PC-3 (cell line): ENCODE measurements at regions not wholly inside any gene's neighbourhood (a gene's known extent, or its start where the extent isn't known, plus 50 kb on each side); places are given as distances from the start of the nearest gene placed in this dataset.

Source experiments
- ATAC-seq: fragments of 200-7000 bp; cut with Tn5 transposase; 2 replicates; pipeline ENCODE4 v1.9.1; 2020; ENCODE audit warnings: mild to moderate bottlenecking, moderate library complexity
- BruUV-seq: library from RNA; stranded (reverse); fragments of 400-500 nt; replicated peaks from 2 replicates; lab custom pipeline; 2021; lab: Mats Ljungman, UMichigan
- CTCF ChIA-PET: fragments of 300-600 bp; sonication (Branson Sonifier 250); formaldehyde crosslinking; loops from one replicate; lab custom pipeline; 2022; ENCODE audit warnings: antibody characterized with exemption; lab: Charles Lee
- POLR2A ChIA-PET: fragments of 300-600 bp; sonication (Branson Sonifier 250); formaldehyde crosslinking; loops from one replicate; lab custom pipeline; 2022; ENCODE audit warnings: antibody characterized with exemption; ENCODE audit not compliant: unreplicated experiment; lab: Charles Lee
- DNase-seq: peaks from one replicate; pipeline ENCODE4 v3.0.0-alpha.2; 2015
- H2AFZ ChIP-seq: fragments of 300-600 bp; sonication (generic); 2 replicates; pipeline ENCODE4 v1.6.0; 2016; ENCODE audit warnings: antibody characterized with exemption, low read length
- H3F3A ChIP-seq: fragments of 300-600 bp; sonication (generic); one replicate; pipeline ENCODE4 v1.6.0; 2017; ENCODE audit warnings: antibody characterized with exemption, low read length, control low read depth, mild to moderate bottlenecking; ENCODE audit not compliant: unreplicated experiment
- H3K27ac ChIP-seq: fragments of 300-600 bp; sonication (generic); 2 replicates; pipeline ENCODE4 v1.5.1; 2016; ENCODE audit warnings: mild to moderate bottlenecking, low read length
- H3K27me3 ChIP-seq: fragments of 300-600 bp; sonication (generic); 2 replicates; pipeline ENCODE4 v1.6.1; 2016; ENCODE audit warnings: low read length, mixed read lengths
- H3K36me3 ChIP-seq: fragments of 300-600 bp; sonication (generic); 2 replicates; pipeline ENCODE4 v1.6.1; 2016; ENCODE audit warnings: low read depth, mixed run types, low read length, mixed read lengths
- H3K4me1 ChIP-seq: fragments of 300-600 bp; sonication (generic); 2 replicates; pipeline ENCODE4 v1.5.1; 2016; ENCODE audit warnings: low read length; ENCODE audit not compliant: insufficient read depth
- H3K4me2 ChIP-seq: fragments of 300-600 bp; sonication (generic); 2 replicates; pipeline ENCODE4 v1.6.0; 2016; ENCODE audit warnings: low read length
- H3K4me3 ChIP-seq: fragments of 300-600 bp; sonication (generic); 2 replicates; pipeline ENCODE4 v1.5.1; 2016; ENCODE audit warnings: mild to moderate bottlenecking, low read length, mixed read lengths
- H3K79me2 ChIP-seq: fragments of 300-600 bp; sonication (generic); 2 replicates; pipeline ENCODE4 v1.6.1; 2017; ENCODE audit warnings: low read length, mixed read lengths
- H3K9ac ChIP-seq: fragments of 300-600 bp; sonication (generic); 2 replicates; pipeline ENCODE4 v1.6.0; 2016; ENCODE audit warnings: mild to moderate bottlenecking, low read length
- H3K9me2 ChIP-seq: fragments of 300-600 bp; sonication (generic); replicated peaks from 2 replicates; pipeline ENCODE4 v1.6.1; 2016; ENCODE audit warnings: mixed run types, low read length, mixed read lengths
- H3K9me3 ChIP-seq: fragments of 300-600 bp; sonication (generic); 2 replicates; pipeline ENCODE4 v1.6.1; 2016; ENCODE audit warnings: low read length, mixed read lengths
- H4K20me1 ChIP-seq: fragments of 300-600 bp; sonication (generic); 2 replicates; pipeline ENCODE4 v1.6.1; 2016; ENCODE audit warnings: low read length, mixed read lengths
- CTCF ChIP-seq: fragments of 300-600 bp; sonication (generic); conservative IDR thresholded peaks from 2 replicates; pipeline ENCODE4 v1.5.1; 2017; ENCODE audit warnings: antibody characterized with exemption, low read depth, mild to moderate bottlenecking, low read length
- EZH2 ChIP-seq: fragments of 300-600 bp; sonication (generic); IDR thresholded peaks from one replicate; pipeline ENCODE4 v1.6.1; 2017; ENCODE audit warnings: antibody characterized with exemption, mild to moderate bottlenecking, low read length; ENCODE audit not compliant: unreplicated experiment
- EZH2phosphoT487 ChIP-seq: fragments of 300-600 bp; sonication (generic); IDR thresholded peaks from 2 replicates; pipeline ENCODE4 v1.6.1; 2018; ENCODE audit warnings: mild to moderate bottlenecking, antibody characterized with exemption, low read length, borderline replicate concordance
- intact Hi-C: fragments of 100-400 bp; cut with micrococcal nuclease; formaldehyde crosslinking; loops from 2 replicates; pipeline ENCODE4 v1.9.0; 2023

GRCh38 chr7:125681508-125681907 lies 751.9 kb upstream of the POT1 start:
- ChIA-PET POLR2A (no interaction called here), CTCF (no interaction called here)
- no peak for TF ChIP-seq EZH2
- no peak for TF ChIP-seq CTCF
- TF ChIP-seq EZH2phosphoT487: no peak
- intact Hi-C loops: no loop called here
- Histone ChIP-seq H3K9ac (no peak overlapping the region), H3K4me1 (no peaks in the 10 kb centered on the region), H3K36me3 (no peaks in the 10 kb centered on the region), H3K4me3 (no peak overlapping the region), H3K27me3 (no peaks in the 10 kb centered on the region), H3K9me2 (no peaks in the 10 kb centered on the region), H3K27ac (no peak overlapping the region), H2AFZ (no peak overlapping the region), H3K4me2 (no peak overlapping the region), H3K9me3 (no peaks in the 10 kb centered on the region), H3F3A (no peaks in the 10 kb centered on the region), H3K79me2 (no peaks in the 10 kb centered on the region), H4K20me1 (no peaks in the 10 kb centered on the region)
- no peak for ATAC-seq
- no TSS peak for BruUV-seq
- DNase-seq: no peak

GRCh38 chr7:125678771-125679170 lies 749.1 kb upstream of the POT1 start:
- Histone ChIP-seq H3K4me1 (no peaks in the 10 kb centered on the region), H3K27ac (no peak overlapping the region), H3K36me3 (no peaks in the 10 kb centered on the region), H4K20me1 (no peaks in the 10 kb centered on the region), H3K9me3 (no peaks in the 10 kb centered on the region), H3K79me2 (no peaks in the 10 kb centered on the region), H3K9ac (no peak overlapping the region), H3K9me2 (no peaks in the 10 kb centered on the region), H3K27me3 (no peaks in the 10 kb centered on the region), H3K4me3 (no peak overlapping the region), H3F3A (no peaks in the 10 kb centered on the region), H2AFZ (no peak overlapping the region), H3K4me2 (no peak overlapping the region)
- intact Hi-C loops: loop anchor here (10.0 kb wide), 1 partner anchor 444 kb away; no protein-coding TSS in a partner anchor
- ChIA-PET POLR2A (no interaction called here), CTCF (no interaction called here)
- DNase-seq (no peak), ATAC-seq (no peak)
- BruUV-seq: no TSS peak
- TF ChIP-seq CTCF (no peak), EZH2 (no peak), EZH2phosphoT487 (no peak)

- Histone ChIP-seq H3K9me2 (no peaks in the 10 kb centered on the region), H4K20me1 (no peaks in the 10 kb centered on the region), H3K9me3 (no peaks in the 10 kb centered on the region), H3K9ac (no peak overlapping the region), H2AFZ (no peak overlapping the region), H3K4me1 (no peaks in the 10 kb centered on the region), H3K4me3 (no peak overlapping the region), H3K79me2 (no peaks in the 10 kb centered on the region), H3K27me3 (no peaks in the 10 kb centered on the region), H3K36me3 (no peaks in the 10 kb centered on the region), H3K4me2 (no peak overlapping the region), H3K27ac (no peak overlapping the region), H3F3A (no peaks in the 10 kb centered on the region)
- no TSS peak for BruUV-seq
- POLR2A ChIA-PET: no interaction called here
- intact Hi-C loops: loop anchor here (10.0 kb wide), 1 partner anchor 441 kb away; no protein-coding TSS in a partner anchor
- TF ChIP-seq CTCF (no peak), EZH2phosphoT487 (no peak), EZH2 (no peak)
- ATAC-seq: no peak
- CTCF ChIA-PET: no interaction called here
- DNase-seq: no peak
Measured at GRCh38 chr7:125675640-125676039, 746.0 kb upstream of the POT1 start.
